ENCODE measurements at regions not wholly inside any gene's neighbourhood (a gene's known extent, or its start where the extent isn't known, plus 50 kb on each side); places are given as distances from the start of the nearest gene placed in this dataset.

- Histone ChIP-seq H3K36me3 (ENCODE audit: control insufficient read depth, insufficient read depth, low read length) (no peaks in the 10 kb centered on the region), H3K4me3 (ENCODE audit: low read length) (no peak overlapping the region), H3K4me1 (ENCODE audit: control insufficient read depth, insufficient read depth, low read length) (no peaks in the 10 kb centered on the region), H3K27me3 (ENCODE audit: control insufficient read depth, insufficient read depth, low read length) (no peaks in the 10 kb centered on the region), H3K9me3 (ENCODE audit: control insufficient read depth, low read length) (no peaks in the 10 kb centered on the region), H3K9ac (ENCODE audit: low read length) (no peak overlapping the region)
Observed at GRCh38 chr7:22596763-22597400, 96.9 kb upstream of the STEAP1B start.

GRCh38 chr7:22594020-22594419 lies 94.0 kb upstream of the STEAP1B start:
- no peaks in the 10 kb centered on the region for H3K4me1 ChIP-seq (ENCODE audit: control insufficient read depth, insufficient read depth, low read length)
- no peak overlapping the region for H3K9ac ChIP-seq (ENCODE audit: low read length)
- no peak overlapping the region for H3K4me3 ChIP-seq (ENCODE audit: low read length)
- H3K27me3 ChIP-seq (ENCODE audit: control insufficient read depth, insufficient read depth, low read length), result no peaks in the 10 kb centered on the region
- H3K9me3 ChIP-seq (ENCODE audit: control insufficient read depth, low read length), result no peaks in the 10 kb centered on the region
- H3K36me3 ChIP-seq (ENCODE audit: control insufficient read depth, insufficient read depth, low read length), result no peaks in the 10 kb centered on the region

- Histone ChIP-seq H3K4me3 (ENCODE audit: low read length) (no peak overlapping the region), H3K9ac (ENCODE audit: low read length) (no peak overlapping the region), H3K9me3 (ENCODE audit: control insufficient read depth, low read length) (no peaks in the 10 kb centered on the region), H3K36me3 (ENCODE audit: control insufficient read depth, insufficient read depth, low read length) (no peaks in the 10 kb centered on the region), H3K4me1 (ENCODE audit: control insufficient read depth, insufficient read depth, low read length) (no peaks in the 10 kb centered on the region), H3K27me3 (ENCODE audit: control insufficient read depth, insufficient read depth, low read length) (no peaks in the 10 kb centered on the region)
Observed at GRCh38 chr7:22591271-22591670, 91.3 kb upstream of the STEAP1B start.

DNA sequence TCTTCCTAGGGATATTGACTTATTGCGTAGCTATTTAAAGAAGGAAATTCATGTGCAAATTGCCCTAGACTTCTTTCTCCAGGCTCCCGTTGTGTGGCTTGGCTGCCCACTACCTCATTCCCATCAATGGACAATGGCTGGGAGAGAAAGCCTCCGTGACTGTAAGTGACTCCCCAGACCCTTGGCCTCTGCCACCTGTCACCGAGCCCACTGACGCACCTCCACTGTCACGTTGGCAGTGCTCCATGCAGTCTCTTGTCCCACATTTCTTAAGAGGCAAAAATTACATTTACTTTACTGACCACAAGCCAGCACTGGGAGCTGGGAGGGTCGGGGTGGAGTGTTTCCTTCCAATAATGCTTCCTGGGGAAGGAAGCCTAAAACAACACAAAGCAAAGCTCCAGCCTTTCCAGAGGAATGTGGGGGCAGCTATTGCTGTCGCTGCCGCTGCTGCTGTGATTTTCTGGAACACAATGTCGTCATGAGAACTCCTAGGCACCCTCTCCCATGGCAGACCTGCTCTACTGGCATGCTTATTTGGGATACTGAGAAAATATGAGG lies 89.7 kb upstream of the STEAP1B start:
- Histone ChIP-seq H3K4me1 (ENCODE audit: control insufficient read depth, insufficient read depth, low read length) (no peaks in the 10 kb centered on the region), H3K4me3 (ENCODE audit: low read length) (no peak overlapping the region)

GRCh38 chr7:22588351-22588750 lies 88.4 kb upstream of the STEAP1B start:
- no peak overlapping the region for H3K9ac ChIP-seq (ENCODE audit: low read length)
- no peaks in the 10 kb centered on the region for H3K4me1 ChIP-seq (ENCODE audit: control insufficient read depth, insufficient read depth, low read length)
- no peak overlapping the region for H3K4me3 ChIP-seq (ENCODE audit: low read length)
- H3K27me3 ChIP-seq (ENCODE audit: control insufficient read depth, insufficient read depth, low read length), result no peaks in the 10 kb centered on the region
- H3K36me3 ChIP-seq (ENCODE audit: control insufficient read depth, insufficient read depth, low read length), result no peaks in the 10 kb centered on the region
- H3K9me3 ChIP-seq (ENCODE audit: control insufficient read depth, low read length), result no peaks in the 10 kb centered on the region

More for the DNA sequence above, 89.7 kb upstream of the STEAP1B start:
- H3K27me3 ChIP-seq (ENCODE audit: control insufficient read depth, insufficient read depth, low read length), result no peaks in the 10 kb centered on the region
- H3K36me3 ChIP-seq (ENCODE audit: control insufficient read depth, insufficient read depth, low read length), result no peaks in the 10 kb centered on the region
- no peak overlapping the region for H3K9ac ChIP-seq (ENCODE audit: low read length)
- H3K9me3 ChIP-seq (ENCODE audit: control insufficient read depth, low read length), result no peaks in the 10 kb centered on the region

GRCh38 chr7:22587322-22587721 lies 87.3 kb upstream of the STEAP1B start:
- Histone ChIP-seq H3K27me3 (ENCODE audit: control insufficient read depth, insufficient read depth, low read length) (no peaks in the 10 kb centered on the region), H3K4me3 (ENCODE audit: low read length) (no peak overlapping the region), H3K4me1 (ENCODE audit: control insufficient read depth, insufficient read depth, low read length) (no peaks in the 10 kb centered on the region), H3K9ac (ENCODE audit: low read length) (no peak overlapping the region), H3K9me3 (ENCODE audit: control insufficient read depth, low read length) (no peaks in the 10 kb centered on the region), H3K36me3 (ENCODE audit: control insufficient read depth, insufficient read depth, low read length) (no peaks in the 10 kb centered on the region)

GRCh38 chr7:22586786-22587140 lies 86.8 kb upstream of the STEAP1B start:
- Histone ChIP-seq H3K9me3 (ENCODE audit: control insufficient read depth, low read length) (no peaks in the 10 kb centered on the region), H3K27me3 (ENCODE audit: control insufficient read depth, insufficient read depth, low read length) (no peaks in the 10 kb centered on the region), H3K36me3 (ENCODE audit: control insufficient read depth, insufficient read depth, low read length) (no peaks in the 10 kb centered on the region), H3K4me1 (ENCODE audit: control insufficient read depth, insufficient read depth, low read length) (no peaks in the 10 kb centered on the region), H3K4me3 (ENCODE audit: low read length) (no peak overlapping the region), H3K9ac (ENCODE audit: low read length) (no peak overlapping the region)

GRCh38 chr7:22586101-22586785 lies 86.3 kb upstream of the STEAP1B start:
- no peaks in the 10 kb centered on the region for H3K4me1 ChIP-seq (ENCODE audit: control insufficient read depth, insufficient read depth, low read length)
- H3K9me3 ChIP-seq (ENCODE audit: control insufficient read depth, low read length), result no peaks in the 10 kb centered on the region
- no peaks in the 10 kb centered on the region for H3K36me3 ChIP-seq (ENCODE audit: control insufficient read depth, insufficient read depth, low read length)
- no peak overlapping the region for H3K9ac ChIP-seq (ENCODE audit: low read length)
- no peak overlapping the region for H3K4me3 ChIP-seq (ENCODE audit: low read length)
- H3K27me3 ChIP-seq (ENCODE audit: control insufficient read depth, insufficient read depth, low read length), result no peaks in the 10 kb centered on the region

DNA sequence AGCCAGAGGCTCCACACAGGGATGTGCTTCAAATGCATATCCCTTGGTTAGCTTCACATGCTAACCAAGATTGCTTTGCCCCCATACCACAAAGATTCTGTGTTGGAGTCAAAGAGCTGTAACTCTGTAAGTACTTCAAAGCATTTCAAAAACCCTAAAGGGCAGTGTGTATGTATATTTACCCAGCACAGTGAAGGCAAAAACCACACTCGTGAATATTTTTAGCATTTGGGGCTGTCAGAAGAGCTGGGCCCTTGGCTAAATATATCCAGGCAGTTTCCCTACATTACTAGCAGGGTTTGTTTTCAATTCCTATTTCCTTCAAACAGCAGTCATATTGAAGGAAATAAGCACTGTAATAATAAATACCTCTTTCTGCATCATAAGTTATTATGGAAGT lies 84.2 kb upstream of the STEAP1B start:
- Histone ChIP-seq H3K27me3 (ENCODE audit: control insufficient read depth, insufficient read depth, low read length) (no peaks in the 10 kb centered on the region), H3K4me3 (ENCODE audit: low read length) (no peak overlapping the region), H3K9me3 (ENCODE audit: control insufficient read depth, low read length) (no peaks in the 10 kb centered on the region), H3K4me1 (ENCODE audit: control insufficient read depth, insufficient read depth, low read length) (no peaks in the 10 kb centered on the region), H3K36me3 (ENCODE audit: control insufficient read depth, insufficient read depth, low read length) (no peaks in the 10 kb centered on the region), H3K9ac (ENCODE audit: low read length) (no peak overlapping the region)

DNA sequence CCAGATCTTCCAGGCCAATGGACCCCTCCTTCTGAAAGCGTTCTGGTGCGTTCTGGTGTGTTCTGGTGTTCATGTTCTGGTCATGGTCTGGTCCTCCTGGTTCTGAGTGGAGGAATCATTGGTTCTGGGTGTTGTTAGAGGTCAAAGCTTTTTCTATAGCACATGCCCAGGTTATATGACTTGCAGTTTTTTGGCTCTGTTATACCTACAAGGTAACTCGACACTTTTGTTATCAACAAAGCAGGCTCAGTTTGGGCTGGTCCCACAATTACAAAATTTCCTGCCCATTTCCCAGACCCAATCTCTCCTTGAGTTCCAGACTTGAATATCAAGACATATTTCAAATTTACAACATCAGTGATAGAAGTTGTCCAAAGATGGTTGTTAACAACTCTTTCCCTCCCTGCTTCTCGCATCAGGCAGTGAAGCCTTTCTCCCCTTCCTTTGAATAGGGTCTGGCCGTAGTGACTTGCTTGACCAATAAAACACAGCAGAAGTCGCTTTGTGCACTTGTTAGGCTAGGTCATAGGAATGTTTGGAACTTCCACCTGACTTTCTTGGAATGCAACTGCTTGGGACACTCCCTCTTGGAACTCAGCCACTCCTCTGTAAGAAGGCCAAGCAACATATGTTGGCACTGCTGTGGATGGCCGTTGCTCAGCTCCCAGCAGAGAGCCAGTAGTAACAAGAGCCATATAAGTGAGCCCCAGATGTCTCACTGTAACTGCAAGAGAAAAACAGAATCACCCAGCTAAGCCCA lies 83.1 kb upstream of the STEAP1B start:
- Histone ChIP-seq H3K4me1 (ENCODE audit: control insufficient read depth, insufficient read depth, low read length) (no peaks in the 10 kb centered on the region), H3K9me3 (ENCODE audit: control insufficient read depth, low read length) (no peaks in the 10 kb centered on the region), H3K27me3 (ENCODE audit: control insufficient read depth, insufficient read depth, low read length) (no peaks in the 10 kb centered on the region), H3K4me3 (ENCODE audit: low read length) (no peak overlapping the region), H3K9ac (ENCODE audit: low read length) (no peak overlapping the region), H3K36me3 (ENCODE audit: control insufficient read depth, insufficient read depth, low read length) (no peaks in the 10 kb centered on the region)

- H3K4me3 ChIP-seq (ENCODE audit: low read length), result no peak overlapping the region
- H3K9me3 ChIP-seq (ENCODE audit: control insufficient read depth, low read length), result no peaks in the 10 kb centered on the region
- H3K9ac ChIP-seq (ENCODE audit: low read length), result no peak overlapping the region
- no peaks in the 10 kb centered on the region for H3K36me3 ChIP-seq (ENCODE audit: control insufficient read depth, insufficient read depth, low read length)
- H3K4me1 ChIP-seq (ENCODE audit: control insufficient read depth, insufficient read depth, low read length), result no peaks in the 10 kb centered on the region
- no peaks in the 10 kb centered on the region for H3K27me3 ChIP-seq (ENCODE audit: control insufficient read depth, insufficient read depth, low read length)
Observed at GRCh38 chr7:22581099-22581498, 81.1 kb upstream of the STEAP1B start.

DNA sequence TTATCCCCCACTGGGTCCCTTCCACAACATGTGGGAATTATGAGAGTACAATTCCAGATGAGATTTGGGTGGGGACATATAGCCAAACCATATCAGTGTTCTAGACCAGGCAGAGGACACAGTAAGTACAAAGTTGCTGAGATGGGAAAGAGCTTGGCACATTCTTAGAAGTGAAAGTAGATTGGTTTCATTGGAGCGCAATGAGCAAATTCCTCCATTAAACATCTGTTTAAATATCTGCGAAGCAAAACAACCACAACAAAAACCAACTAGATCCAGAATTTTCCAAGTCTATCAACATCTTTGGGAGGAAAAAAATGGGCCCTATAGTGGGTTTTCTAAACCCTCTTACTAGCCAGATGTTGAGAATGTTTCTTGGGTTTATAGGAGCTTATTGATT lies 80.0 kb upstream of the STEAP1B start:
- no peaks in the 10 kb centered on the region for H3K4me1 ChIP-seq (ENCODE audit: control insufficient read depth, insufficient read depth, low read length)
- no peaks in the 10 kb centered on the region for H3K9me3 ChIP-seq (ENCODE audit: control insufficient read depth, low read length)
- no peaks in the 10 kb centered on the region for H3K27me3 ChIP-seq (ENCODE audit: control insufficient read depth, insufficient read depth, low read length)

More for the DNA sequence above, 80.0 kb upstream of the STEAP1B start:
- Histone ChIP-seq H3K9ac (ENCODE audit: low read length) (no peak overlapping the region), H3K4me3 (ENCODE audit: low read length) (no peak overlapping the region), H3K36me3 (ENCODE audit: control insufficient read depth, insufficient read depth, low read length) (no peaks in the 10 kb centered on the region)
